ENCODE measurements at regions not wholly inside any gene's neighbourhood (a gene's known extent, or its start where the extent isn't known, plus 50 kb on each side); places are given as distances from the start of the nearest gene placed in this dataset.

DNA sequence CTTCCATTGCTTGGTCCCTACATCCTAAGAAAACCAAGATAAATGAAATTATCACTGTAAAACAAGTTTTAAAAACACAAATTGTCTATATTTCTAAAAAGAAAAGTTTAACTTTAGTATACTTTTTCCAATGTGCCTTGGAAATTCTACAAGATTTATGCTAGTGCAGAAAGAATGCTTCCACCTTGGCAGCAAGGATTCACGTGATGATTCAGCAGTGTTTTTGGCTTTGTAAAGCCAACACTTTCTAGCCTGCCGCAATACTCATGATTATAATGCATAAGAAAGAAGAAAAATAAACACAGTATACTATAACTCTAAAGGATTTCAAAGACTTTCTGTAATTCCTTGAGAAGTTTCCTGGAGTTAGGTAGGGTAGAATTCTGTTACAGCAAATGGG, 442.7 kb downstream of the TENT5A start:
- no peak for TF ChIP-seq POLR2A (IDR thresholded peaks at IDR 0.05; ENCODE audit: low read length)
- no peak for TF ChIP-seq MYC (IDR thresholded peaks at IDR 0.05; ENCODE audit: borderline replicate concordance, low read length)
- no peak for TF ChIP-seq MAZ (IDR thresholded peaks at IDR 0.05; ENCODE audit: borderline replicate concordance, low read depth, low read length)
- TF ChIP-seq, protein P1, sequence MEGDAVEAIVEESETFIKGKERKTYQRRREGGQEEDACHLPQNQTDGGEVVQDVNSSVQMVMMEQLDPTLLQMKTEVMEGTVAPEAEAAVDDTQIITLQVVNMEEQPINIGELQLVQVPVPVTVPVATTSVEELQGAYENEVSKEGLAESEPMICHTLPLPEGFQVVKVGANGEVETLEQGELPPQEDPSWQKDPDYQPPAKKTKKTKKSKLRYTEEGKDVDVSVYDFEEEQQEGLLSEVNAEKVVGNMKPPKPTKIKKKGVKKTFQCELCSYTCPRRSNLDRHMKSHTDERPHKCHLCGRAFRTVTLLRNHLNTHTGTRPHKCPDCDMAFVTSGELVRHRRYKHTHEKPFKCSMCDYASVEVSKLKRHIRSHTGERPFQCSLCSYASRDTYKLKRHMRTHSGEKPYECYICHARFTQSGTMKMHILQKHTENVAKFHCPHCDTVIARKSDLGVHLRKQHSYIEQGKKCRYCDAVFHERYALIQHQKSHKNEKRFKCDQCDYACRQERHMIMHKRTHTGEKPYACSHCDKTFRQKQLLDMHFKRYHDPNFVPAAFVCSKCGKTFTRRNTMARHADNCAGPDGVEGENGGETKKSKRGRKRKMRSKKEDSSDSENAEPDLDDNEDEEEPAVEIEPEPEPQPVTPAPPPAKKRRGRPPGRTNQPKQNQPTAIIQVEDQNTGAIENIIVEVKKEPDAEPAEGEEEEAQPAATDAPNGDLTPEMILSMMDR (IDR thresholded peaks at IDR 0.05): no peak
- no peak for TF ChIP-seq SREBF2 (IDR thresholded peaks at IDR 0.05)
- TF ChIP-seq, protein P2, sequence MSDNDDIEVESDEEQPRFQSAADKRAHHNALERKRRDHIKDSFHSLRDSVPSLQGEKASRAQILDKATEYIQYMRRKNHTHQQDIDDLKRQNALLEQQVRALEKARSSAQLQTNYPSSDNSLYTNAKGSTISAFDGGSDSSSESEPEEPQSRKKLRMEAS (IDR thresholded peaks at IDR 0.05): no peak
- TF ChIP-seq HOXB5 (CRISPR knock-in tag; IDR thresholded peaks at IDR 0.05): no peak
- no peak for TF ChIP-seq ZSCAN20 (CRISPR knock-in tag; IDR thresholded peaks at IDR 0.05)
- TF ChIP-seq GATA3 (IDR thresholded peaks at IDR 0.05; ENCODE audit: borderline replicate concordance): no peak
- no peak for TF ChIP-seq RFX5 (IDR thresholded peaks at IDR 0.05)
- no peak for TF ChIP-seq HOXA7 (CRISPR knock-in tag; IDR thresholded peaks at IDR 0.05)
